Breast epithelium (tissue), 3 donors: ENCODE measurements at regions not wholly inside any gene's neighbourhood (a gene's known extent, or its start where the extent isn't known, plus 50 kb on each side); places are given as distances from the start of the nearest gene placed in this dataset.

Experiments used
- CTCF ChIP-seq, 3 donors: fragments of 450-650 bp; IDR thresholded peaks; one replicate each; pipeline ENCODE4 v1.5.1; 2016 to 2017; ENCODE audit warnings: antibody characterized with exemption in 3 of 3, mild to moderate bottlenecking in 3 of 3, moderate library complexity in 3 of 3
- POLR2A ChIP-seq: fragments of 450-650 bp; IDR thresholded peaks from one replicate; pipeline ENCODE4 v1.6.1; 2016; ENCODE audit warnings: antibody characterized with exemption, mild to moderate bottlenecking, moderate library complexity
- POLR2AphosphoS5 ChIP-seq, 3 donors: sonication (generic); formaldehyde crosslinking; IDR thresholded peaks; one replicate each; pipeline ENCODE4 v1.6.1; 2017; ENCODE audit warnings: antibody characterized with exemption in 3 of 3

GRCh38 chr16:79873825-79874224 is 273.3 kb upstream of the MAF start:
- no peak for TF ChIP-seq CTCF (IDR thresholded peaks at IDR 0.05)
- TF ChIP-seq POLR2AphosphoS5 (IDR thresholded peaks at IDR 0.05): no peak
- no peak for TF ChIP-seq POLR2A
